Upper lobe of left lung (tissue), 6 donors: ENCODE measurements at regions not wholly inside any gene's neighbourhood (a gene's known extent, or its start where the extent isn't known, plus 50 kb on each side); places are given as distances from the start of the nearest gene placed in this dataset.

ENCODE experiments used
- ATAC-seq, 2 donors: fragments of 200-7000 bp; cut with Tn5 transposase; one replicate each; pipeline ENCODE4 v1.9.1; 2022; ENCODE audit warnings: mild to moderate bottlenecking in 2 of 2, moderate library complexity in 2 of 2; ENCODE audit not compliant: low FRiP score in 2 of 2
- DNase-seq, 2 donors: peaks; one replicate each; pipeline ENCODE4 v3.0.0-alpha.2; 2019 to 2020
- H3K27ac ChIP-seq, 4 donors: fragments of 200-600 bp; sonication (generic); one replicate each; pipeline ENCODE4 v1.5.1; 2016 to 2019
- H3K27me3 ChIP-seq, 4 donors: fragments of 200-600 bp; sonication (generic); one replicate each; pipeline ENCODE4 v1.5.1; 2017 to 2019
- H3K36me3 ChIP-seq, 4 donors: fragments of 200-600 bp; sonication (generic); one replicate each; pipeline ENCODE4 v1.5.1; 2016 to 2019
- H3K4me1 ChIP-seq, 4 donors: fragments of 200-600 bp; sonication (generic); one replicate each; pipeline ENCODE4 v1.5.1; 2018 to 2019
- H3K4me3 ChIP-seq, 4 donors: fragments of 200-600 bp; sonication (generic); one replicate each; pipeline ENCODE4 v1.5.1; 2017 to 2019; ENCODE audit warnings: mild to moderate bottlenecking in 2 of 4, moderate library complexity in 1 of 4
- H3K9me3 ChIP-seq, 4 donors: fragments of 200-600 bp; sonication (generic); one replicate each; pipeline ENCODE4 v1.5.1; 2018 to 2019
- EP300 ChIP-seq, 4 donors: sonication (generic); formaldehyde crosslinking; IDR thresholded peaks; one replicate each; pipeline ENCODE4 v1.5.1; 2017; ENCODE audit warnings: antibody characterized with exemption in 4 of 4, control low read depth in 2 of 4
- POLR2A ChIP-seq, 4 donors: fragments of 450-650 bp; IDR thresholded peaks; one replicate each; pipeline ENCODE4 v1.5.1; 2016 to 2017; ENCODE audit warnings: antibody characterized with exemption in 4 of 4, mild to moderate bottlenecking in 2 of 4
- POLR2AphosphoS5 ChIP-seq, 2 donors: sonication (generic); formaldehyde crosslinking; IDR thresholded peaks; one replicate each; pipeline ENCODE4 v1.5.1; 2017; ENCODE audit warnings: antibody characterized with exemption in 2 of 2
- WGBS, 2 donors: methylation state at CpG; one replicate each; pipeline ENCODE4 v1.1.5; 2017 to 2018; 5-methylcytosine and 5-hydroxymethylcytosine counted together
- TF ChIP-seq, protein P1 (sequence below), 6 experiments: fragments of 450-650 bp in 4 of 6; fragments of 200-600 bp in 2 of 6; sonication (generic) in 2 of 6; IDR thresholded peaks; one replicate each; pipeline ENCODE4 v1.5.1; 2016 to 2019; ENCODE audit warnings: antibody characterized with exemption in 6 of 6
- donor health status: DM: no; HTN: no; CAD: no; lungs with moderate emphysema.
- donor health status: DM: no; HTN: yes; CAD: no; lungs with severe emphysema.

DNA sequence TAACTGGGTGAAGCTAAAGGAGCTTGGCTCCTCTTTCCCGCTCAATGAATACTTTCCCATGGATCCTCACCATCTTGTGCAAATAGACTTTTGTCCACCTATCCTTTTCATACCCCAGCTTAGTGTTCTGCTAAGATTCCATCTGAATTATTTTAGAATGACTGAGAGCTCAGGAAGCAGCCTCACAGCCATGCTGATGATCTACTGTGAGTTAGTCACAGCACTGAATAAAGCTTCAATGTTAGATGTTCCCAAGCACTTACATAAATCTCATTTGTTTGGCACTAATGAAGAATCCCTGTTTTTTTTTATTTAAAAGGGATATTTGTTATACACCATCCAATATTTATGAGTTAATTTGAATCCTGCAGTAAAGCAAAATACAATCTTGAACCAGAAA lies 317.6 kb upstream of the TRPC7 start:
- no peak for TF ChIP-seq POLR2AphosphoS5 (IDR thresholded peaks at IDR 0.05)
- TF ChIP-seq EP300 (IDR thresholded peaks at IDR 0.05): no peak
- TF ChIP-seq, protein P1, sequence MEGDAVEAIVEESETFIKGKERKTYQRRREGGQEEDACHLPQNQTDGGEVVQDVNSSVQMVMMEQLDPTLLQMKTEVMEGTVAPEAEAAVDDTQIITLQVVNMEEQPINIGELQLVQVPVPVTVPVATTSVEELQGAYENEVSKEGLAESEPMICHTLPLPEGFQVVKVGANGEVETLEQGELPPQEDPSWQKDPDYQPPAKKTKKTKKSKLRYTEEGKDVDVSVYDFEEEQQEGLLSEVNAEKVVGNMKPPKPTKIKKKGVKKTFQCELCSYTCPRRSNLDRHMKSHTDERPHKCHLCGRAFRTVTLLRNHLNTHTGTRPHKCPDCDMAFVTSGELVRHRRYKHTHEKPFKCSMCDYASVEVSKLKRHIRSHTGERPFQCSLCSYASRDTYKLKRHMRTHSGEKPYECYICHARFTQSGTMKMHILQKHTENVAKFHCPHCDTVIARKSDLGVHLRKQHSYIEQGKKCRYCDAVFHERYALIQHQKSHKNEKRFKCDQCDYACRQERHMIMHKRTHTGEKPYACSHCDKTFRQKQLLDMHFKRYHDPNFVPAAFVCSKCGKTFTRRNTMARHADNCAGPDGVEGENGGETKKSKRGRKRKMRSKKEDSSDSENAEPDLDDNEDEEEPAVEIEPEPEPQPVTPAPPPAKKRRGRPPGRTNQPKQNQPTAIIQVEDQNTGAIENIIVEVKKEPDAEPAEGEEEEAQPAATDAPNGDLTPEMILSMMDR (IDR thresholded peaks at IDR 0.05): no peak
- TF ChIP-seq POLR2A (IDR thresholded peaks at IDR 0.05): no peak
- no peak overlapping the region for H3K27ac ChIP-seq
- no peaks in the 10 kb centered on the region for H3K9me3 ChIP-seq
- DNase-seq: no peak
- WGBS, 2 donors: 0% methylated on average over 1 of the region's 1 CpG; no CpG with 5 or more reads in 1 of the 2 donors
- H3K4me1 ChIP-seq: no peaks in the 10 kb centered on the region
- H3K36me3 ChIP-seq: no peaks in the 10 kb centered on the region
- H3K27me3 ChIP-seq: no peaks in the 10 kb centered on the region
- no peak for ATAC-seq
- H3K4me3 ChIP-seq: no peak overlapping the region

DNA sequence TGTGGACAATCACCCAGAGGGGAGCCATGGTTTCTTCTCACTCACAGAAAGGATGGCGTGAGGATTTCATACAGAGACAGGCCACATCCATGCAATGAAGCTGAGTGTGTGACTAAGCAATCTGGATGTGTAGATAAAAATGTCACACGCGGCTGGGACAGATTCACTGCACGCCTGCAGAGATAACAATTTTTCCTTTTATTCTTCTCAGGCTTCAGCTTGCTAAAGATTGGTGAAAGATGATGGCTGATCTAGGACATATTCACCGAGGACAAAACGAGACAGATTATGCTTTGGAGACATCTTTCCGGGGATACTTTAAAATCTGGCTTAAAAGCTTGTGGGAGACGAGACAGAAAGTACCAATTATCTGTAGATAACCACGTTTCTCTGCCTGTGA lies 313.9 kb upstream of the TRPC7 start:
- DNase-seq (no peak), ATAC-seq (no peak)
- 57 to 67% methylated on average over 9 of the region's 9 CpGs for WGBS, 2 donors
- TF ChIP-seq POLR2AphosphoS5 (IDR thresholded peaks at IDR 0.05): no peak
- TF ChIP-seq, protein P1 (IDR thresholded peaks at IDR 0.05): no peak
- TF ChIP-seq POLR2A (IDR thresholded peaks at IDR 0.05): no peak
- TF ChIP-seq EP300 (IDR thresholded peaks at IDR 0.05): no peak
- no peaks in the 10 kb centered on the region for H3K4me1 ChIP-seq
- no peaks in the 10 kb centered on the region for H3K27me3 ChIP-seq
- no peak overlapping the region for H3K27ac ChIP-seq
- H3K4me3 ChIP-seq: no peak overlapping the region
- H3K36me3 ChIP-seq: no peaks in the 10 kb centered on the region
- H3K9me3 ChIP-seq: no peaks in the 10 kb centered on the region

DNA sequence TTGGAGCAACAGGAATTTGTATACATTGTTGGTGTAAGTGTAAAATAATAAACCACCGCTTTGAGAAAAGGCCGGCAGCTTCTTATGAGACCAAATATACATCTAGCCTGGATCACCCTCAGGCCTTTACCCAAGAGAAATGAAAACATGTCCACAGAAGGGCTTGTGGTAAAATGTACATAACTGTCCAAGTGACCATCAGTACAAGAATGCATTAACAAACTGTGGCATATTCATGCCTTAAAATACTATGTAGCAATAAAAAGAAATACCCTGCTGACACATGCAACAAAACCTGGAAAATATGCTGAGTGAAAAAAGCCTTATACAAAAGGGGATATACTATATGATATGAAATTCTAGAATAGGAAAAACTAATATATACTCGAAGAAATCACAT lies 311.9 kb upstream of the TRPC7 start:
- H3K27me3 ChIP-seq: no peaks in the 10 kb centered on the region
- no peaks in the 10 kb centered on the region for H3K4me1 ChIP-seq
- WGBS, 2 donors: 73 to 80% methylated on average over 3 of the region's 3 CpGs
- DNase-seq (no peak), ATAC-seq (no peak)
- H3K4me3 ChIP-seq: no peak overlapping the region
- no peaks in the 10 kb centered on the region for H3K36me3 ChIP-seq
- no peak overlapping the region for H3K27ac ChIP-seq
- no peaks in the 10 kb centered on the region for H3K9me3 ChIP-seq
- TF ChIP-seq, protein P1 (IDR thresholded peaks at IDR 0.05): no peak
- TF ChIP-seq POLR2AphosphoS5 (IDR thresholded peaks at IDR 0.05) (no peak), EP300 (IDR thresholded peaks at IDR 0.05) (no peak), POLR2A (IDR thresholded peaks at IDR 0.05) (no peak)

DNA sequence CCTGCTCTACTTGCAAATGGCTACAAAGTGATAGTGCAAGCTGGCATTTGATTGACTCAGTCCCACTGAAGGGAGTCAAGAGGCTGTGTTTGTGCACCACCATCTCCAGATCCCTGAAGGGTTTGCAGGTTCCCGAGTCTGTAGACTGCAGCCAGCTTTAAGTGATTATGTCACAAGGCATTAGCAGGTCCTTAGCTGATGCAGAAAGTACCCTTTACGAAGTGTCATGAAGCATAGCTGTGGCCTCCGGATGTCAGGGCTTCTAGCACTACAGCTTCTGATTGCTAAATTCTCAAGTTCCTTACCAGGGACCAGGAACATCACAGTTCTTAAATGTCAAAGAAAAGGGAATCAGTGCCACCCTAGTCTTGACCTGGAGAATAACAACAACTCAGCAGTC lies 311.3 kb upstream of the TRPC7 start:
- TF ChIP-seq EP300 (IDR thresholded peaks at IDR 0.05) (no peak), POLR2AphosphoS5 (IDR thresholded peaks at IDR 0.05) (no peak), POLR2A (IDR thresholded peaks at IDR 0.05) (no peak)
- TF ChIP-seq, protein P1 (IDR thresholded peaks at IDR 0.05): no peak
- Histone ChIP-seq H3K36me3 (no peaks in the 10 kb centered on the region), H3K27ac (no peak overlapping the region), H3K4me3 (no peak overlapping the region), H3K27me3 (no peaks in the 10 kb centered on the region), H3K9me3 (no peaks in the 10 kb centered on the region), H3K4me1 (no peaks in the 10 kb centered on the region)
- ATAC-seq: no peak
- DNase-seq: no peak
- WGBS, 2 donors: 56 to 81% methylated on average over 3 of the region's 3 CpGs

DNA sequence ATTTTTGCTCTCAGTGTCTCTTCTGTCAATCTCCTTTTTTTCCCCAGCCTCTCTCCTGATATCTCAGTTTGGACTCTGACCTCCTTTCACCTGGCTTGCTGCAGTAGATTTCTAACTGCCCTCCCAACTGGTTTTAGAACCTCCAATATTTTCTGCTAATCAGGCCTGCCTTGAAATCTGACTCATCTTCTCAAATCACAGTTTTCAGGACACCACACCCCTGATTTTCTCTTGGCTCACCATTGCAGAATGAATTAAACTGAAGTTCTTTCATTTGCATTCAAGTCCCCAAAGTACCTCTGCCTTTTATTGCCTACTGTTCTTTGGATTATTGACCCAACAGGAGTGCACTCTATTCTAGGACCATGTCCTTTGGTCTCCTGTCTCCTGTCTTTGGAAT lies 310.4 kb upstream of the TRPC7 start:
- Histone ChIP-seq H3K27me3 (no peaks in the 10 kb centered on the region), H3K9me3 (no peaks in the 10 kb centered on the region), H3K4me3 (no peak overlapping the region), H3K4me1 (no peaks in the 10 kb centered on the region), H3K27ac (no peak overlapping the region), H3K36me3 (no peaks in the 10 kb centered on the region)
- no peak for DNase-seq
- TF ChIP-seq EP300 (IDR thresholded peaks at IDR 0.05): no peak
- no peak for TF ChIP-seq POLR2AphosphoS5 (IDR thresholded peaks at IDR 0.05)
- TF ChIP-seq, protein P1 (IDR thresholded peaks at IDR 0.05): no peak
- no peak for TF ChIP-seq POLR2A (IDR thresholded peaks at IDR 0.05)
- ATAC-seq: no peak
